ENCODE measurements at regions not wholly inside any gene's neighbourhood (a gene's known extent, or its start where the extent isn't known, plus 50 kb on each side); places are given as distances from the start of the nearest gene placed in this dataset.
"Not testable (repeated sequence)": the region's sequence is repeated elsewhere in the genome, so short reads cannot be mapped to it uniquely, and the experiment has no call there.

DNA sequence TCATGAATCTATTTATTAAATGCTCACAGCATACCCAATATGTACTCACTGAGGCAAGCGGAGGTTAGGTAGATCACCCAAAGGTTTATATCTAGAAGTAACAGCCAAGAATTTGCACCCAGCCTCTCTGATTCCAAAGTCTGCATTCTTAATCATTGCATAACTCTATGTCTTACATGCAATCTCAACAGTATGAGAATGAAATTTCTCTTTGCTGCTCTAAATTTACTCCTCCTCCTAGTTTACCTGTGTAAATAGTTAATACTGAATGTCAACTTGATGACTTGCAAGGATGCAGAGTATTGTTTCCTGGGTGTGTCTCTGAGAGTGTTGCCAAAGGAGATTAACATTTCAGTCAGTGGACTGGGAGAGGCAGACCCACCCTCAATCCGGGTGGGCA, 840.6 kb downstream of the BRINP3 start:
- no peak overlapping the region for H3K4me3 ChIP-seq (ENCODE audit: low read length)
- no peak overlapping the region for H3K27ac ChIP-seq (ENCODE audit: low read depth, low read length)
- H3K9ac ChIP-seq (ENCODE audit: low read length): no peak overlapping the region
- H3K36me3 ChIP-seq (ENCODE audit: control insufficient read depth, insufficient read depth, low read length): no peaks in the 10 kb centered on the region
- H3K27me3 ChIP-seq (ENCODE audit: control insufficient read depth, insufficient read depth, low read length): no peaks in the 10 kb centered on the region
- no peaks in the 10 kb centered on the region for H3K4me1 ChIP-seq (ENCODE audit: control insufficient read depth, insufficient read depth, low read length)

DNA sequence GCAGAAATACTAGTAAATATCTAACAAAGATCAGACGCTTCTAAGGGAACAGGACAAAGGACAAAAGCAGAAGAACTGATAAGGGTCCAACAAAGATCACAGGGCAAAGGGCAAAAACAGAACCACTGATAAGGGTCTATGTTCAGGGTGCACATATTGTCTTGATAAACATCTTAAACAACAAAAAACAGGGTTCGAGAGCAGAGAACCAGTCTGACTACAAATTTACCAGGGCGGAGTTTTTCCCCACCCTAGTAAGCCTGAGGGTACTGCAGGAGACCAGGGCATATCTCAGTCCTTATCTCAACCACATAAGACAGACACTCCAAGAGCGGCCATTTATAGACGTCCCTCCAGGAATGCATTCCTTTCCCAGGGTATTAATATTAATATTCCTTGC, 833.5 kb downstream of the BRINP3 start:
- not testable (repeated sequence) for H3K9ac ChIP-seq (ENCODE audit: low read length); H3K27ac ChIP-seq (ENCODE audit: low read depth, low read length); H3K27me3 ChIP-seq (ENCODE audit: control insufficient read depth, insufficient read depth, low read length); H3K36me3 ChIP-seq (ENCODE audit: control insufficient read depth, insufficient read depth, low read length); H3K4me1 ChIP-seq (ENCODE audit: control insufficient read depth, insufficient read depth, low read length); H3K4me3 ChIP-seq (ENCODE audit: low read length)

DNA sequence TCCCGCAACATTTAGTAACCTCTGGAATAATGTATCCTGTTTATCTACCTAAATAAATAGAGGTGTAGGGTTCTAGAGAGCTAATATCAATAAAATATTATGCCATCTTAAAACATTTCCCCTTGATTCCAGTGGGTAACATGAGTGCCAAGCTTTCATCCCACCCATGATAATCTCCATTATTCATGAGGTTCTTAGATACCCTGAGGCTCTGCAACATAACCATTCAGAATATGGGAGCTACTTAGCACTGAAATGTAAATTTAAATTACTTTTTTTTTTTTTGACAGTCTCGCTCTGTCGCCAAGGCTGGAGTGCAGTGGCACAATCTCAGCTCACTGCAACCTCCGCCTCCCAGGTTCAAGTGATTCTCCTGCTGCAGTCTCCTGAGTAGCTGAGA, 832.7 kb downstream of the BRINP3 start:
- H3K27me3 ChIP-seq (ENCODE audit: control insufficient read depth, insufficient read depth, low read length): no peaks in the 10 kb centered on the region
- no peak overlapping the region for H3K4me3 ChIP-seq (ENCODE audit: low read length)
- no peak overlapping the region for H3K9ac ChIP-seq (ENCODE audit: low read length)
- no peaks in the 10 kb centered on the region for H3K36me3 ChIP-seq (ENCODE audit: control insufficient read depth, insufficient read depth, low read length)
- no peak overlapping the region for H3K27ac ChIP-seq (ENCODE audit: low read depth, low read length)
- no peaks in the 10 kb centered on the region for H3K4me1 ChIP-seq (ENCODE audit: control insufficient read depth, insufficient read depth, low read length)

DNA sequence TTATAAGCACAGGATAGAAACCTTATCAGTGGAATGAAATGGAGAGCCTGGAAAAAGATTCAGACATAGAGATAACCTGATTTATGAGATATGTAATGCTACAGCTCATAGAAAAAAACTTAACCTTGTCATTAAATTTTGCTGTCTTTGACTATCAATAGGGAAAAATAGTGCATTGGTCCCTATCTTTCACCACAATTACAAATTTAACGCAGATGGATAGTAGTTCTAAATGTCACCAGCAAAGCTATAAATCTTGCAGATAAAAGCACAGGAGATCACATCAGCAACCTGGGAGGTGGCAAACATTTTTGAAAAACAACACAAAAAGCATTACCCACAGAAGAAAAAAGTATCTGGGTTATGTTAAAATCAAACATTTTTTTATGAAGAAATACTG, 831.6 kb downstream of the BRINP3 start:
- Histone ChIP-seq H3K27ac (ENCODE audit: low read depth, low read length) (no peak overlapping the region), H3K36me3 (ENCODE audit: control insufficient read depth, insufficient read depth, low read length) (no peaks in the 10 kb centered on the region), H3K4me1 (ENCODE audit: control insufficient read depth, insufficient read depth, low read length) (no peaks in the 10 kb centered on the region), H3K4me3 (ENCODE audit: low read length) (no peak overlapping the region), H3K27me3 (ENCODE audit: control insufficient read depth, insufficient read depth, low read length) (no peaks in the 10 kb centered on the region), H3K9ac (ENCODE audit: low read length) (no peak overlapping the region)

DNA sequence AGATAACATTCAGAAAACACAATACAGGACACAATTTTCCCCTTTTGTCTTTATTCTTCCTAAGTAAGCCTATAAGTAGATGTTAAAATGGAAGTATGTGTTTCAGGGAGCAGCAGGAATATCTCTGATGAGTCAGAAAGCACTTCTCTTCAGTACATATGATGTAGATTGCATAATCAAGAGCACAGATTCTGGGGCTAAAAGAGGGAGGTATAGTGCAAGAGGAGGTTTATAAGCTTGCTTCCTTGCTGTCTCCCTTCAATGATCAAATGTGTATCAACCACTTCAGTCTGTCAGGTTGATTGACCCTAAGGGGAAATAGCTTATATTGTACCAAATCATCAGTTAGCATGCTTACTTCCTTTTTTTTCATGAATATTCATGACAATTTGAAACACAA, 822.8 kb downstream of the BRINP3 start:
- H3K4me1 ChIP-seq (ENCODE audit: control insufficient read depth, insufficient read depth, low read length): no peaks in the 10 kb centered on the region
- no peak overlapping the region for H3K9ac ChIP-seq (ENCODE audit: low read length)
- no peak overlapping the region for H3K27ac ChIP-seq (ENCODE audit: low read depth, low read length)
- no peaks in the 10 kb centered on the region for H3K27me3 ChIP-seq (ENCODE audit: control insufficient read depth, insufficient read depth, low read length)
- no peak overlapping the region for H3K4me3 ChIP-seq (ENCODE audit: low read length)
- H3K36me3 ChIP-seq (ENCODE audit: control insufficient read depth, insufficient read depth, low read length): no peaks in the 10 kb centered on the region

DNA sequence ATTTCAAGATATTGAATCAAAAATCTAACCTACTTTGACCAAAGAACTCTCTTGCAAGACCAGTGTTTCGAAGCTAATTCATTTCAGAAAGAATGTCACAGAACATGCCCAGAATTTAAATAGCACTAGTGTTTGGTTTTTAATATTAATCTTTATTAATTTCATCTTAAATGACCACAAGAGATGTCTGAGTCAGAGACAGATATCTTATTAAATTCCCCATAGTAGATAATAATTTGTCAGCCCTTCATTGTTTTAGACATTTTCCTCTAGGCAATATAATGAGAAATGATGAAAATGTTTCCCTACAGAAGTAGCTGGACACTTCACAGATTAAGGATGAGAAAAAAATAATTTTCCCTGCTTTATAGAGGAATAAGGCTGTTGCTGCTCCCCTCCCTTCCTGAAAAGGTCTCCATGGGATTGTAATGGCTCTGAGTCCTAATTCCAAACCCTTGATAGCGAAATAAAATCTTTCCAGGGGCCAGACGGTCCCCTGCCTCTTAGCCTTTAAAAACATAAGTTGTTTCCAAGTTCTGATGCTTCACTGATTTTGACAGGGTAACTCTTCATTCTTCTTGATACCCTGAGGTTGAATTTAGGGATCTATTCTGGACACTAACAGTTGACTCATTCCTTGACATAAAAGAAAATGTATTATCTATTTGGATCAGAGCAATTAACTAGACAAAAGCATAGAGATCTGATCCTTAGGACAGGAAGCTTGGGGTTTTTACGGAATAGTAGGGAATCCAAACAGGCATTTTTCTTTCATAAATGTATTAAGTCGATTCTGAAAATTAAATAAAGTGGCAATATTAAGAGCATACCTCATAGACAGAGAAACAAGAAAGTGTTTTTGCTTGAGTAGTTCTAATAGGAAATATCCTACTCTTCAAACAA, 820.8 kb downstream of the BRINP3 start:
- no peaks in the 10 kb centered on the region for H3K27me3 ChIP-seq (ENCODE audit: control insufficient read depth, insufficient read depth, low read length)
- no peak overlapping the region for H3K9ac ChIP-seq (ENCODE audit: low read length)
- H3K36me3 ChIP-seq (ENCODE audit: control insufficient read depth, insufficient read depth, low read length): no peaks in the 10 kb centered on the region
- no peaks in the 10 kb centered on the region for H3K4me1 ChIP-seq (ENCODE audit: control insufficient read depth, insufficient read depth, low read length)
- H3K27ac ChIP-seq (ENCODE audit: low read depth, low read length): no peak overlapping the region
- no peak overlapping the region for H3K4me3 ChIP-seq (ENCODE audit: low read length)

DNA sequence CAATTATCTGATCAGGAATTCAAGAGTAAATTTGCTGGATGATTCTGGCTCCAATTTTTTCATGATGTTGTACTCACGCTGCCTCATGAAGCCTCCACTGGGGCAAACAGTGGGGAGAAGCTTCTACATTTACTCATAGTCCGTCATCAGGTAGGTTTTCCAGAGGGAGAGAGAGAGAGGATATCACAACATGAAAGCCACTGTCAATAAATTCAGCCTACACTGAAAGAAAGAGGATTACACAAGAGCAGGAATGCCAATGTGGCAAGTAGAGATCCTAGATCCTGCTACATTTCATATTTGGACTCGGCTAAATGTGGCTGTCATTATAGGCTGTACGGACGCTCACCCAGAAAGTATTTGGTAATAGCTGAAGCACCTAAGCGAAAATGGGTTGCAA, 819.9 kb downstream of the BRINP3 start:
- Histone ChIP-seq H3K36me3 (ENCODE audit: control insufficient read depth, insufficient read depth, low read length) (no peaks in the 10 kb centered on the region), H3K9ac (ENCODE audit: low read length) (no peak overlapping the region), H3K27ac (ENCODE audit: low read depth, low read length) (no peak overlapping the region), H3K27me3 (ENCODE audit: control insufficient read depth, insufficient read depth, low read length) (no peaks in the 10 kb centered on the region), H3K4me3 (ENCODE audit: low read length) (no peak overlapping the region), H3K4me1 (ENCODE audit: control insufficient read depth, insufficient read depth, low read length) (no peaks in the 10 kb centered on the region)

DNA sequence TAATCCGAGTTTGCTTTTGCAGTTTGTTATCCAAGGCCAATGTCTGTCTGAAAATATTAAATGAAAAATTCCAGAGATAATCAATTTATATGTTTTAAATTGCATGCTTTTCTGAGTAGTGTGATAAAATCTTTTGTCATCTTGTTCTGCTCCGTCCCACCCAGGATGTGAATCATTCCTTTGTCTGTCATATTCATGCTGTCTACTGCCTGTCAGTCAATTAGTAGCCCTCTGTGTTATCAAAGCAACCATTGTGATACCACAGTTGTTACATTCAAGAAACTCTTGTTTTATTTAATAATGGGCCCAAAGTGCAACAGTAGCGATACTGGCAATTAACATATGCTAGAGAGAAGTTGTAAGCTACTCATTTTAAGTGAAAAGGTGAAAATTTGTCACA, 819.3 kb downstream of the BRINP3 start:
- Histone ChIP-seq H3K36me3 (ENCODE audit: control insufficient read depth, insufficient read depth, low read length) (no peaks in the 10 kb centered on the region), H3K9ac (ENCODE audit: low read length) (no peak overlapping the region), H3K27ac (ENCODE audit: low read depth, low read length) (no peak overlapping the region), H3K27me3 (ENCODE audit: control insufficient read depth, insufficient read depth, low read length) (no peaks in the 10 kb centered on the region), H3K4me1 (ENCODE audit: control insufficient read depth, insufficient read depth, low read length) (no peaks in the 10 kb centered on the region), H3K4me3 (ENCODE audit: low read length) (no peak overlapping the region)

DNA sequence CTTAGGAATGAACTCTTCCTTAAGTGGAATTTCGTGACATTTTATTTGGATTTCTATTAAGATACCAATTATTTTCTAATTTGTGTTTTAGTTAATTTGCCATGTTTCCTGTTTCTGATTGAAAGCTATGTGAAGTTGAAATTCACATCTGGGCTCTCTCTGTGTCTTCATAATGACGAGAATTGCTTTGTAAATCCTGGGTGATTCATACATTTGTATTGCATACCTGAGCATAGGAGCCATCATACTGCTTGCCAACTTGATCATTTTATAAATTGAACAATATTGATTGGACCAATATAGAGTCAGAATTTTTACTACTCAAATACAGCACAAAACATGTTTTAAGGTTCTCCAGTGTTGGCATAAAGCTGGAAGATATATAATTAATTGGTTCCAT, 817.9 kb downstream of the BRINP3 start:
- Histone ChIP-seq H3K9ac (ENCODE audit: low read length) (no peak overlapping the region), H3K4me3 (ENCODE audit: low read length) (no peak overlapping the region), H3K4me1 (ENCODE audit: control insufficient read depth, insufficient read depth, low read length) (no peaks in the 10 kb centered on the region), H3K36me3 (ENCODE audit: control insufficient read depth, insufficient read depth, low read length) (no peaks in the 10 kb centered on the region), H3K27ac (ENCODE audit: low read depth, low read length) (no peak overlapping the region), H3K27me3 (ENCODE audit: control insufficient read depth, insufficient read depth, low read length) (no peaks in the 10 kb centered on the region)

DNA sequence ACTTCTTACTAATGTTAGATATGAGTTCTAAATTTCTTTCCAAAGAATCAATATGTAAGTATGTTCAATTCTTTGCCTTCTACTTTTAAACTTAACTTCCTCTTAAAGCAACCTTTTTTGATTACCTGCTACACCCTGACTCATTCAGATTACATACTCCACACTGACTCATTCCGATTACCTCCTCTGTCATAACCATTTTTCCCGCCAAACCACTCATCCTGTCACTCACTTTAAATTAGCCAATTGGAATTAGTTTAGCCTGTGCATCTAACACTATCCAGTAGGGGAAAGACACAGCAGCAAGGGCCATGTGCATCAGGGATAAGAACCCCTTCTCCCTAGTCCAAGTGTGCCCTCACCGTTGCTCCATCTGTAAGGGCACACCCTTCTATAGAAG, 815.5 kb downstream of the BRINP3 start:
- no peak overlapping the region for H3K4me3 ChIP-seq (ENCODE audit: low read length)
- no peaks in the 10 kb centered on the region for H3K27me3 ChIP-seq (ENCODE audit: control insufficient read depth, insufficient read depth, low read length)
- no peaks in the 10 kb centered on the region for H3K4me1 ChIP-seq (ENCODE audit: control insufficient read depth, insufficient read depth, low read length)
- H3K27ac ChIP-seq (ENCODE audit: low read depth, low read length): no peak overlapping the region
- H3K36me3 ChIP-seq (ENCODE audit: control insufficient read depth, insufficient read depth, low read length): no peaks in the 10 kb centered on the region
- H3K9ac ChIP-seq (ENCODE audit: low read length): no peak overlapping the region

DNA sequence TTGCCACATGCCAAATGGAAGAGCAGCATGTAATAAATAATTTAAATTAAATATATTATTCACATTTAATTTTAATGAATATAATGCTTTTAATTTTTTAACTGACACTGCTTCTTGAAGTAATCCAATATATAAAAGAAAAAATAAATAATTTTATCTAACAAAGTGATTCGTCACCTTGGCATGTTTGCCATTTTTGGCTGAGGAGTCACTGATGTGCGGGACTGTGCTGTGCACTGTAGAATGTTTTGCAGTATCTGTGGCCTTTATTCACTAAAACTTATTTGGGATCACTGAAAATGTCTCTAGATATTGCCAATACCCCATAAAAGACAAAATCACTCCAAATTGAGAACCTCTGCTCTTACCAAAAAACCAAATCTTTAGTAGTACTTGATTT, 807.8 kb downstream of the BRINP3 start:
- Histone ChIP-seq H3K27ac (ENCODE audit: low read depth, low read length) (no peak overlapping the region), H3K27me3 (ENCODE audit: control insufficient read depth, insufficient read depth, low read length) (no peaks in the 10 kb centered on the region), H3K9ac (ENCODE audit: low read length) (no peak overlapping the region), H3K4me3 (ENCODE audit: low read length) (no peak overlapping the region), H3K4me1 (ENCODE audit: control insufficient read depth, insufficient read depth, low read length) (no peaks in the 10 kb centered on the region), H3K36me3 (ENCODE audit: control insufficient read depth, insufficient read depth, low read length) (no peaks in the 10 kb centered on the region)

DNA sequence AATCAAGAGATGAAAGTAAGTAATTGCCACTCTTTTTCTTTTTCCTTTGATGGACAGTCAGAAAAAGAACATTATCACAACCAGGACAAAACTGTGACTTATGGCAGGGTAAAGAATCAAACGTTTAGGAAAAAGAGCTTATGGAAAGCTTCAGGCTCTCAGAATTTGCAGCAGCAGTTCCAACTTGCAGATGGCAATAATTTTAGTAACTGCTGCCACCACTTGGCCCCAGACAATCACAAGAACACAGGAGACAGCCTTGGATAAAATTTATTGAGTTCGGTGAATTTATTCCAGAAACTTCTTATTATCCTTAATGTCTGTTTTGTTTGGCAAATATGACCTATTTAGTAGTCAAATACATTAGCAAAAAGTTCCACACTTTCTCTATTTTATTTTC, 804.4 kb downstream of the BRINP3 start:
- no peak overlapping the region for H3K9ac ChIP-seq (ENCODE audit: low read length)
- no peak overlapping the region for H3K4me3 ChIP-seq (ENCODE audit: low read length)
- H3K27ac ChIP-seq (ENCODE audit: low read depth, low read length): no peak overlapping the region
- H3K4me1 ChIP-seq (ENCODE audit: control insufficient read depth, insufficient read depth, low read length): no peaks in the 10 kb centered on the region
- no peaks in the 10 kb centered on the region for H3K27me3 ChIP-seq (ENCODE audit: control insufficient read depth, insufficient read depth, low read length)
- H3K36me3 ChIP-seq (ENCODE audit: control insufficient read depth, insufficient read depth, low read length): no peaks in the 10 kb centered on the region

DNA sequence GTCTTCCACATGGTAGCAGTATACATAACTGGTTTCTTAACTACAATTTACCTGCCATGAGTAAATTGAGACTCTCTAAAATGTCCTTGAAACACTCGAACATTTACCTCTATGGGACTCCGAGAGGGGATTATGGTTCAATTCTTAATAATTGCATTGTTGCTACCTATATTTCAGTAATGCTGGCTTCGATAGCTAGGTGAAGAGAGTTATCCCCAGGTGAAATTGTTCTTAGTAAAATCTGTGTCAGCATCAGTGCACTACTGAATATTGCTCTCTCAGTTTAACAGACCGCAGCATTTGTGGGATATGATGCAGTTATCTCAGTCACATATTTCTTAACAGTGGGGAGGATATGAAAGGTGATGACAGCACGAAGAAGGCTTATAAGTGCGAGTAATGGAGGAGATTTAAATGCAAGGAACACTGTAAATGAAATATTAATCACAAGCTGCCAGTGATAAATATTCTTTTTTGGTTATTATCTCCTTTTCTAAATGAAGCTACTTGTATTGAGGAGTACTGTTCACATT, 801.9 kb downstream of the BRINP3 start:
- H3K27me3 ChIP-seq (ENCODE audit: control insufficient read depth, insufficient read depth, low read length): no peaks in the 10 kb centered on the region
- H3K36me3 ChIP-seq (ENCODE audit: control insufficient read depth, insufficient read depth, low read length): no peaks in the 10 kb centered on the region
- no peaks in the 10 kb centered on the region for H3K4me1 ChIP-seq (ENCODE audit: control insufficient read depth, insufficient read depth, low read length)
- no peak overlapping the region for H3K4me3 ChIP-seq (ENCODE audit: low read length)
- no peak overlapping the region for H3K27ac ChIP-seq (ENCODE audit: low read depth, low read length)
- no peak overlapping the region for H3K9ac ChIP-seq (ENCODE audit: low read length)
